ENCODE measurements at regions not wholly inside any gene's neighbourhood (a gene's known extent, or its start where the extent isn't known, plus 50 kb on each side); places are given as distances from the start of the nearest gene placed in this dataset.

DNA sequence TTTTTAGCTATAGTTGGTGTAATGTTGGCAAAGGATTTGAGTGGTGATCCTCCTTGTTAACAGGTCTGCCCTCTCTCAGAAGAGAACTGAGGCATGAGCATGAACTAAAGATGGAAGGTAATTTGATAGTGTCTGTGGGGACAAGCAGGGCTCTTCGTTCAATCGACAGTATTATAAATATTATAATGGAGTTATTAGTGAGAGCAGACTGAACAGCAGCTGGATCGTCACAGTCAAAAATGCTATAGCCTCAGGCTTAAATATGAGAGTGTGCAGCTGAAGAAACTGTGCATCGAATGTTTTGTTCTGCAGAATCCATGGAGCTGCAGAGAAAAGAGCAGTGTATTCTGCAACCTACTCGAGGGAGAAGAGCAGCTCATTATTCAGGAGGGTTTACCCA lies 757.3 kb downstream of the DNAH5 start:
- TF ChIP-seq EZH2 (IDR thresholded peaks at IDR 0.05; ENCODE audit: low read depth, unreplicated experiment) (no peak), EZH2phosphoT487 (IDR thresholded peaks at IDR 0.05; ENCODE audit: unreplicated experiment) (no peak), CREB1 (CRISPR knock-in tag; IDR thresholded peaks at IDR 0.05; ENCODE audit: low read depth) (no peak), POLR2AphosphoS5 (IDR thresholded peaks at IDR 0.05; ENCODE audit: low read depth) (no peak), ZNF114 (CRISPR knock-in tag; IDR thresholded peaks at IDR 0.05) (no peak)
- TF ChIP-seq, protein P1, sequence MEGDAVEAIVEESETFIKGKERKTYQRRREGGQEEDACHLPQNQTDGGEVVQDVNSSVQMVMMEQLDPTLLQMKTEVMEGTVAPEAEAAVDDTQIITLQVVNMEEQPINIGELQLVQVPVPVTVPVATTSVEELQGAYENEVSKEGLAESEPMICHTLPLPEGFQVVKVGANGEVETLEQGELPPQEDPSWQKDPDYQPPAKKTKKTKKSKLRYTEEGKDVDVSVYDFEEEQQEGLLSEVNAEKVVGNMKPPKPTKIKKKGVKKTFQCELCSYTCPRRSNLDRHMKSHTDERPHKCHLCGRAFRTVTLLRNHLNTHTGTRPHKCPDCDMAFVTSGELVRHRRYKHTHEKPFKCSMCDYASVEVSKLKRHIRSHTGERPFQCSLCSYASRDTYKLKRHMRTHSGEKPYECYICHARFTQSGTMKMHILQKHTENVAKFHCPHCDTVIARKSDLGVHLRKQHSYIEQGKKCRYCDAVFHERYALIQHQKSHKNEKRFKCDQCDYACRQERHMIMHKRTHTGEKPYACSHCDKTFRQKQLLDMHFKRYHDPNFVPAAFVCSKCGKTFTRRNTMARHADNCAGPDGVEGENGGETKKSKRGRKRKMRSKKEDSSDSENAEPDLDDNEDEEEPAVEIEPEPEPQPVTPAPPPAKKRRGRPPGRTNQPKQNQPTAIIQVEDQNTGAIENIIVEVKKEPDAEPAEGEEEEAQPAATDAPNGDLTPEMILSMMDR (conservative IDR thresholded peaks at IDR 0.05; ENCODE audit: low read depth in 2 of 2), result no peak
- TF ChIP-seq, protein P2, sequence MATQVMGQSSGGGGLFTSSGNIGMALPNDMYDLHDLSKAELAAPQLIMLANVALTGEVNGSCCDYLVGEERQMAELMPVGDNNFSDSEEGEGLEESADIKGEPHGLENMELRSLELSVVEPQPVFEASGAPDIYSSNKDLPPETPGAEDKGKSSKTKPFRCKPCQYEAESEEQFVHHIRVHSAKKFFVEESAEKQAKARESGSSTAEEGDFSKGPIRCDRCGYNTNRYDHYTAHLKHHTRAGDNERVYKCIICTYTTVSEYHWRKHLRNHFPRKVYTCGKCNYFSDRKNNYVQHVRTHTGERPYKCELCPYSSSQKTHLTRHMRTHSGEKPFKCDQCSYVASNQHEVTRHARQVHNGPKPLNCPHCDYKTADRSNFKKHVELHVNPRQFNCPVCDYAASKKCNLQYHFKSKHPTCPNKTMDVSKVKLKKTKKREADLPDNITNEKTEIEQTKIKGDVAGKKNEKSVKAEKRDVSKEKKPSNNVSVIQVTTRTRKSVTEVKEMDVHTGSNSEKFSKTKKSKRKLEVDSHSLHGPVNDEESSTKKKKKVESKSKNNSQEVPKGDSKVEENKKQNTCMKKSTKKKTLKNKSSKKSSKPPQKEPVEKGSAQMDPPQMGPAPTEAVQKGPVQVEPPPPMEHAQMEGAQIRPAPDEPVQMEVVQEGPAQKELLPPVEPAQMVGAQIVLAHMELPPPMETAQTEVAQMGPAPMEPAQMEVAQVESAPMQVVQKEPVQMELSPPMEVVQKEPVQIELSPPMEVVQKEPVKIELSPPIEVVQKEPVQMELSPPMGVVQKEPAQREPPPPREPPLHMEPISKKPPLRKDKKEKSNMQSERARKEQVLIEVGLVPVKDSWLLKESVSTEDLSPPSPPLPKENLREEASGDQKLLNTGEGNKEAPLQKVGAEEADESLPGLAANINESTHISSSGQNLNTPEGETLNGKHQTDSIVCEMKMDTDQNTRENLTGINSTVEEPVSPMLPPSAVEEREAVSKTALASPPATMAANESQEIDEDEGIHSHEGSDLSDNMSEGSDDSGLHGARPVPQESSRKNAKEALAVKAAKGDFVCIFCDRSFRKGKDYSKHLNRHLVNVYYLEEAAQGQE (IDR thresholded peaks at IDR 0.05; ENCODE audit: unreplicated experiment), result no peak

Data from GM23338 (cell line).